Activated naive CD4-positive, alpha-beta T cell treated with anti-CD3 and anti-CD28 coated beads, Interleukin-2, amount 50 U/mL, for 24 hours (primary cell): ENCODE measurements at regions not wholly inside any gene's neighbourhood (a gene's known extent, or its start where the extent isn't known, plus 50 kb on each side); places are given as distances from the start of the nearest gene placed in this dataset.

Experiments used
- H3K27ac Mint-ChIP-seq: one replicate; pipeline ENCODE4 v1.8.0; 2021; ENCODE audit warnings: mild to moderate bottlenecking, mixed read lengths
- H3K27me3 Mint-ChIP-seq: one replicate; pipeline ENCODE4 v1.8.0; 2021; ENCODE audit warnings: mixed read lengths
- H3K36me3 Mint-ChIP-seq: one replicate; pipeline ENCODE4 v1.8.0; 2021; ENCODE audit warnings: mixed read lengths
- H3K4me1 Mint-ChIP-seq: one replicate; pipeline ENCODE4 v1.8.0; 2021; ENCODE audit warnings: mixed read lengths
- H3K4me3 Mint-ChIP-seq: one replicate; pipeline ENCODE4 v1.8.0; 2021; ENCODE audit warnings: mild to moderate bottlenecking, mixed read lengths
- H3K9me3 Mint-ChIP-seq: one replicate; pipeline ENCODE4 v1.8.0; 2021; ENCODE audit warnings: mixed read lengths

- H3K27ac Mint-ChIP-seq, result no peak overlapping the region
- peaks cover 2% of the 10 kb centered on the region for H3K27me3 Mint-ChIP-seq
- no peaks in the 10 kb centered on the region for H3K9me3 Mint-ChIP-seq
- no peaks in the 10 kb centered on the region for H3K36me3 Mint-ChIP-seq
- H3K4me1 Mint-ChIP-seq, result no peaks in the 10 kb centered on the region
- no peak overlapping the region for H3K4me3 Mint-ChIP-seq
These were observed 455.3 kb upstream of the USP24 start for GRCh38 chr1:55670331-55671082.

DNA sequence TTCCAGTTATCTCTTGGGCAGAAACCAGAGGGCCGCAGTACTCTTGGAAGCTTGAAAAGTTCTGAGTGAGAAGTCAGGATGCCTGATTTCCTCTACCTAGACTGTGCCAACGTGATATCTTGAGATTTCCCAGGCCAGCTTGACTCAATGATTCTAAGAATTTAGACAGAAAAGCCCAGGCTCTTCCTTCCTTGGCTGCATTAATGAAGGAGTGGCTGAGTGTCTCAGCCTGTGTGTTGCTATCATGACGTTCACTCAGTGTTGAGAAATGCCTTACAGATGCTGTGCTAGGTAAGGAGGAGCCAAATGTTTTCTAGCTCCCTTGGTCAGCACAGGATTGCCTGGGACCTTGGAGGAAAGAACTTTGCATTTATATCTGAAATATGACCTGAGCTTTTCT lies 454.1 kb upstream of the USP24 start:
- H3K9me3 Mint-ChIP-seq, result no peaks in the 10 kb centered on the region
- H3K4me1 Mint-ChIP-seq, result no peaks in the 10 kb centered on the region
- H3K36me3 Mint-ChIP-seq, result no peaks in the 10 kb centered on the region
- H3K27me3 Mint-ChIP-seq, result peaks cover 2% of the 10 kb centered on the region
- H3K4me3 Mint-ChIP-seq, result no peak overlapping the region
- no peak overlapping the region for H3K27ac Mint-ChIP-seq

DNA sequence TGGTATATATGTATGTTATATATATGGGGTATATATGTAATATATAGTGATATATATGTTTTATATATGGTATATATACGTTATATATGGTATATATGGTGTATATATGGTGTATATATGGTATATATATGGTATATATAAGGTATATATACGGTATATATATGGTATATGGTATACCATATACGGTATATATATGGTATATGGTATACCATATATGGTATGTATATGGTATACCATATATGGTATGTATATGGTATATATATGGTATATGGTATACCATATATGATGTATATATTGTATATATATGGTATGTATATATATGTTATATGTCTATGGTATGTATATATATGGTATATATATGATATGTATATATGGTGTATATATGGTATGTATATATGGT lies 447.7 kb upstream of the USP24 start:
- Mint-ChIP-seq H3K27me3 (no peaks in the 10 kb centered on the region), H3K4me1 (no peaks in the 10 kb centered on the region), H3K36me3 (no peaks in the 10 kb centered on the region), H3K27ac (no peak overlapping the region), H3K4me3 (no peak overlapping the region), H3K9me3 (peaks cover 6% of the 10 kb centered on the region)

DNA sequence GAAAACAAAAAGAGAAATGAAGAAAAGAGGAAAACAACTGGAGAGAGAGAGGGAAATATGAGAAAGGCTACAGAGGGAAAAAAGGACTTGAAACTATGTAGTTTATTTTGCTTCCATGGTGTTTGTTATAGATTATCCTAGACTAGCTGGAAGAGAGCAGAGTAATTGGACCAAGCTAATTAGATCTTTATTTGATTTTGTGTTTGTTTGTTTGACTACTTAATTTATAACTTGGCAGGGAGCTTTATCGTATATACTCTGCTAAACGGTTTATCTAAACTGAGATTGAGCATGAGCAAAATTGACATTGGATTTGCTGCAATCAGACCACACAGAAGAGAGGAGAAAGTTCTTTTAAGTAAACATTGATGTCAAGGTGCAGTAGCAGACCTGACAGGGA lies 443.8 kb upstream of the USP24 start:
- no peaks in the 10 kb centered on the region for H3K27me3 Mint-ChIP-seq
- H3K9me3 Mint-ChIP-seq, result peaks cover 6% of the 10 kb centered on the region
- H3K36me3 Mint-ChIP-seq, result no peaks in the 10 kb centered on the region
- no peak overlapping the region for H3K27ac Mint-ChIP-seq
- no peaks in the 10 kb centered on the region for H3K4me1 Mint-ChIP-seq
- no peak overlapping the region for H3K4me3 Mint-ChIP-seq

- Mint-ChIP-seq H3K9me3 (no peaks in the 10 kb centered on the region), H3K27ac (no peak overlapping the region), H3K4me1 (no peaks in the 10 kb centered on the region), H3K4me3 (no peak overlapping the region), H3K27me3 (no peaks in the 10 kb centered on the region), H3K36me3 (no peaks in the 10 kb centered on the region)
These were observed 439.6 kb upstream of the USP24 start for GRCh38 chr1:55654750-55655149.

- Mint-ChIP-seq H3K9me3 (no peaks in the 10 kb centered on the region), H3K27ac (no peak overlapping the region), H3K36me3 (no peaks in the 10 kb centered on the region), H3K4me3 (no peak overlapping the region), H3K27me3 (no peaks in the 10 kb centered on the region), H3K4me1 (no peaks in the 10 kb centered on the region)
These were observed 439.0 kb upstream of the USP24 start for GRCh38 chr1:55654171-55654570.

- Mint-ChIP-seq H3K4me3 (no peak overlapping the region), H3K27ac (no peak overlapping the region), H3K36me3 (no peaks in the 10 kb centered on the region), H3K4me1 (no peaks in the 10 kb centered on the region), H3K9me3 (no peaks in the 10 kb centered on the region), H3K27me3 (no peaks in the 10 kb centered on the region)
These were observed 435.3 kb upstream of the USP24 start for GRCh38 chr1:55650444-55650843.

DNA sequence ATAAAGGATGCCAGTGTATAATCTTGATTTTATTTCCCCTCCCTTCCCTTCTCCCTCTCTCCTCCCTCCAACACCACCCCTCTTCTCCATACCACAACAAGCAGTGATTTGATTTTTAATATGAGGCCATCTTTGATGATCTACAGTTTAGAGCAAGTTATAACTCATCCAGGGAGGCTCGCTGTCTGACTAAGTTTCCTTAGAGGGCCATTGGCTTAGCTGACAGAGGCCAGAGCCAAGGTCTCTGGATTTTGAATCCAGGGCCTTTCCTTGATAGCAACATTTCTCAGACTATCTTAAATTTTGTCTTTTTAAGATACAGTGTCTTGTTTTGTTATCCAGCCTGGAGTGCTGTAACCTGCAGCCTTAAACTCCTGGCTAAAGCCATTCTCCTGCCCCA lies 431.0 kb upstream of the USP24 start:
- no peaks in the 10 kb centered on the region for H3K27me3 Mint-ChIP-seq
- no peaks in the 10 kb centered on the region for H3K9me3 Mint-ChIP-seq
- no peak overlapping the region for H3K27ac Mint-ChIP-seq
- no peak overlapping the region for H3K4me3 Mint-ChIP-seq
- peaks cover 7% of the 10 kb centered on the region for H3K4me1 Mint-ChIP-seq
- H3K36me3 Mint-ChIP-seq, result no peaks in the 10 kb centered on the region

DNA sequence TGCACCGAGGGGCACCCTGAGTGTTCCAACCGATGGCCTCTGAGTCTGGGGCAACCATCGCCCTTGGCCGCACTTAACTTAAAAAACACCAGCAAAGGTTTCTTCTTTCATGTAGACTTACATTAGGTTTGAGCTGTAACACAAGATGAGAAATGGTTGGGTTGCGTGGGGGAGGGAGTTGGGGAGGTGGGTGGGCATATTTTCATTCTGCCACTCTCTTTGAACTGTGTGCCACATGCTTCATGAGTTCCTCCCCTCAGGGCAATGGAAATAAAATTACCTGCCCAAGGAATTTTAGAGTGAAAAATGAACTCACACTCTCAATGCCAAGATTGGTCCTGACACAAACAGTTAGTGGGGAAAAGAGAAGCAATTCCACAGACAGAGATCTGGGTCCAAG lies 430.1 kb upstream of the USP24 start:
- Mint-ChIP-seq H3K4me1 (peaks cover 14% of the 10 kb centered on the region), H3K27ac (no peak overlapping the region)

GRCh38 chr1:55641947-55642346 lies 426.8 kb upstream of the USP24 start:
- Mint-ChIP-seq H3K27me3 (no peaks in the 10 kb centered on the region), H3K36me3 (no peaks in the 10 kb centered on the region), H3K27ac (no peak overlapping the region), H3K4me3 (no peak overlapping the region), H3K4me1 (peaks cover 14% of the 10 kb centered on the region), H3K9me3 (no peaks in the 10 kb centered on the region)

More for the DNA sequence above, 430.1 kb upstream of the USP24 start:
- H3K9me3 Mint-ChIP-seq, result no peaks in the 10 kb centered on the region
- H3K27me3 Mint-ChIP-seq, result no peaks in the 10 kb centered on the region
- no peaks in the 10 kb centered on the region for H3K36me3 Mint-ChIP-seq
- no peak overlapping the region for H3K4me3 Mint-ChIP-seq

GRCh38 chr1:55640708-55641473 lies 425.7 kb upstream of the USP24 start:
- Mint-ChIP-seq H3K36me3 (no peaks in the 10 kb centered on the region), H3K27me3 (no peaks in the 10 kb centered on the region), H3K9me3 (no peaks in the 10 kb centered on the region), H3K27ac (peak overlapping the region; percentile 13), H3K4me3 (peak overlapping the region; percentile 61), H3K4me1 (peaks cover 14% of the 10 kb centered on the region)

DNA sequence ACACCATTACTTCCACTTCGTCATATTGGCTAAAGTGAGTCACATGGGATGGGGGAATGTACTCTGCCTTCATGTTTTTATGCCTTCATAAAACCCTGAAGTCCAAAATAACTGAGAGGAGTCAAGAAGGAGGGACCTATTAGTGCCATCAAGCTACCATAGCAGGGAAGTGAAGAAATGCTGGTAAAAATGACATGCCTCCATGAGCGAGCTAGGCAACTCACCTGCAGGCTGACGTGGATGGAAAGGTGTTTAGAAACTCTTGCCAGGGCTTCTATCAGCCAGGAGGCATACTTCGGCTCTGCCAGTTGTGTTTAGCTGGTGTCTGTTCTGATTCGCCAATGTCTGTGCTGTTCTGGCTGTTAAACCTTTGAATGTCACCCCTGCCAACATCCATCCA lies 424.4 kb upstream of the USP24 start:
- Mint-ChIP-seq H3K36me3 (no peaks in the 10 kb centered on the region), H3K9me3 (no peaks in the 10 kb centered on the region), H3K27me3 (peaks cover 2% of the 10 kb centered on the region), H3K4me1 (peaks cover 14% of the 10 kb centered on the region), H3K4me3 (no peak overlapping the region), H3K27ac (no peak overlapping the region)

DNA sequence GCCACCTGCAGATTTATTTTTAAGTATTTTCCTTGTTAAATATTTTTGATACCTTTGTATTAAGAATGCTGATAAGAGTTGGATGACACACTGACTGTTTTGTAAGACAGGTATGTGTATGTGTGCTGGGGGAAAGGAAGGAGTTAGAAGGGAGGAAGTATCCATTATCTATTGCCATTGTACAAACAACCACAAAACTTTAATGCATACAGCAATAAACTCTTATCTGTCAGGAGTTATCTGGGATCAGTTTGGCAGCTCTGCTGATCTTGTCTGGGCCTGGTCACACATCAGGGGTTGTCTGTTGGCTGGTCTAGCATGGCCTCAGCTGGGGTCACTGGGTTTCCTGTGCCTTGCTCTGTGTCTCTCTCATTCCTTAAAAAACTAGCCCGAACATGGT lies 423.9 kb upstream of the USP24 start:
- peaks cover 14% of the 10 kb centered on the region for H3K4me1 Mint-ChIP-seq
- H3K4me3 Mint-ChIP-seq, result no peak overlapping the region
- H3K27me3 Mint-ChIP-seq, result peaks cover 2% of the 10 kb centered on the region
- H3K36me3 Mint-ChIP-seq, result no peaks in the 10 kb centered on the region
- no peak overlapping the region for H3K27ac Mint-ChIP-seq
- no peaks in the 10 kb centered on the region for H3K9me3 Mint-ChIP-seq

- peaks cover 2% of the 10 kb centered on the region for H3K27me3 Mint-ChIP-seq
- H3K9me3 Mint-ChIP-seq, result no peaks in the 10 kb centered on the region
- H3K36me3 Mint-ChIP-seq, result no peaks in the 10 kb centered on the region
- H3K4me3 Mint-ChIP-seq, result no peak overlapping the region
- no peak overlapping the region for H3K27ac Mint-ChIP-seq
- peaks cover 12% of the 10 kb centered on the region for H3K4me1 Mint-ChIP-seq
These were observed 421.5 kb upstream of the USP24 start for GRCh38 chr1:55636696-55637095.

DNA sequence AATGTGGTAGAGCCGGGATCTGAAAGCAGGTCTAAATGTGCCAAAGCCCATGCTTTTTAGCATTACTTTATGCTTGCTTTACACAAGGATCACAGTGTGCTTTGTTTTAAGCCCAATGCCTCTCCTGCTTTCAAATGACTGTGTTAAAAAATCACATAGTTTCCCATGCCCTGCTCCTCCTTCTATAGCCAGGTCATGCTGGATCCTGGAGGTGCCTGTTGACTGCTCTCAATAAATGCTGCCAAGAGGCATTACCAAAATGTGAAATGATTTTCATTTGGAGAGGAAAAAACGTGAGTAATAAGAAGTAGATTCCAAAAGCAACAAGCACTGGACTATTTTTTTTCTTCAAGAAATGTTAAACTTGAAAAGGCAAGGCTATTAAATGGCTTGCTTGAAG lies 420.7 kb upstream of the USP24 start:
- no peaks in the 10 kb centered on the region for H3K9me3 Mint-ChIP-seq
- no peaks in the 10 kb centered on the region for H3K36me3 Mint-ChIP-seq
- H3K27me3 Mint-ChIP-seq, result peaks cover 2% of the 10 kb centered on the region
- no peak overlapping the region for H3K4me3 Mint-ChIP-seq
- peaks cover 4% of the 10 kb centered on the region for H3K4me1 Mint-ChIP-seq
- no peak overlapping the region for H3K27ac Mint-ChIP-seq

- Mint-ChIP-seq H3K9me3 (no peaks in the 10 kb centered on the region), H3K36me3 (no peaks in the 10 kb centered on the region), H3K4me1 (no peaks in the 10 kb centered on the region), H3K27me3 (peaks cover 3% of the 10 kb centered on the region), H3K27ac (no peak overlapping the region), H3K4me3 (no peak overlapping the region)
These were observed 419.4 kb upstream of the USP24 start for GRCh38 chr1:55634516-55634915.
